B cell (primary cell): ENCODE measurements at regions not wholly inside any gene's neighbourhood (a gene's known extent, or its start where the extent isn't known, plus 50 kb on each side); places are given as distances from the start of the nearest gene placed in this dataset.

Source experiments
- ATAC-seq: fragments of 200-7000 bp; cut with Tn5 transposase; one replicate; pipeline ENCODE4 v1.10.0; 2021; ENCODE audit warnings: low read depth, mild to moderate bottlenecking, moderate number of reproducible peaks, moderate library complexity
- CTCF ChIA-PET: fragments of 350-600 bp; sonication (Branson Sonifier 250); formaldehyde crosslinking; loops from one replicate; lab custom pipeline; 2021; ENCODE audit warnings: antibody characterized with exemption, inconsistent platforms; lab: Charles Lee
- POLR2A ChIA-PET: fragments of 350-600 bp; sonication (Branson Sonifier 250); formaldehyde crosslinking; loops from one replicate; lab custom pipeline; 2021; ENCODE audit warnings: antibody characterized with exemption; lab: Charles Lee
- DNase-seq: peaks from one replicate; pipeline ENCODE4 v3.0.0; 2013
- H2AFZ ChIP-seq: 2 replicates; pipeline ENCODE4 v1.6.1; 2012; ENCODE audit warnings: mild to moderate bottlenecking, low read depth, low read length; ENCODE audit not compliant: insufficient read depth, poor library complexity, severe bottlenecking
- H3K27ac ChIP-seq, 2 donors: 1 replicate in 1 of 2; 2 replicates in 1 of 2; pipeline ENCODE4 v1.5.1; 2012 to 2013; ENCODE audit warnings: low read length in 2 of 2, mild to moderate bottlenecking in 2 of 2, moderate library complexity in 1 of 2
- H3K27me3 ChIP-seq, 4 experiments: fragments of 200-600 bp in 1 of 4; sonication (generic) in 1 of 4; replicated peaks in 1 of 4; 1 replicate in 2 of 4; 2 replicates in 2 of 4; pipeline versions ENCODE4 v1.6.1 to v1.7.0; 2013 to 2016; ENCODE audit warnings: low read length in 3 of 4, mild to moderate bottlenecking in 2 of 4, mixed read lengths in 1 of 4, moderate library complexity in 1 of 4; ENCODE audit not compliant: insufficient read depth in 4 of 4, control insufficient read depth in 3 of 4; ENCODE audit errors: control extremely low read depth in 1 of 4
- H3K36me3 ChIP-seq, 2 experiments: replicated peaks in 1 of 2; 1 replicate in 1 of 2; 2 replicates in 1 of 2; pipeline versions ENCODE4 v1.6.1 to v1.7.1; 2013; ENCODE audit warnings: low read length in 1 of 2; ENCODE audit not compliant: insufficient read depth in 2 of 2, control insufficient read depth in 1 of 2; ENCODE audit errors: control extremely low read depth in 1 of 2, extremely low read depth in 1 of 2
- H3K4me1 ChIP-seq, 2 donors: fragments of 200-600 bp in 1 of 2; sonication (generic) in 1 of 2; 1 replicate in 1 of 2; 2 replicates in 1 of 2; pipeline versions ENCODE4 v1.5.1 to v1.6.1; 2013 to 2017; ENCODE audit warnings: low read length in 2 of 2; ENCODE audit not compliant: control insufficient read depth in 2 of 2, insufficient read depth in 2 of 2
- H3K4me2 ChIP-seq: replicated peaks from 2 replicates; pipeline ENCODE3; 2012; ENCODE audit warnings: mild to moderate bottlenecking, low read depth, low read length; ENCODE audit not compliant: poor library complexity, severe bottlenecking
- H3K4me3 ChIP-seq, 5 experiments: fragments of 200-600 bp in 1 of 5; sonication (generic) in 1 of 5; 1 replicate in 3 of 5; 2 replicates in 2 of 5; pipeline versions ENCODE4 v1.5.1 to v1.7.0; 2011 to 2016; ENCODE audit warnings: low read length in 4 of 5, mild to moderate bottlenecking in 4 of 5, low read depth in 2 of 5, control low read depth in 1 of 5, moderate library complexity in 1 of 5; ENCODE audit not compliant: insufficient read depth in 1 of 5; ENCODE audit errors: control extremely low read depth in 1 of 5, extremely low read depth in 1 of 5
- H3K79me2 ChIP-seq: fragments of 200-600 bp; sonication (generic); one replicate; pipeline ENCODE4 v1.6.0; 2016; ENCODE audit warnings: low read length; ENCODE audit not compliant: control insufficient read depth, insufficient read depth
- H3K9ac ChIP-seq: fragments of 200-600 bp; sonication (generic); 2 replicates; pipeline ENCODE4 v1.6.1; 2017; ENCODE audit warnings: mild to moderate bottlenecking, low read length, moderate library complexity
- H3K9me3 ChIP-seq, 3 donors: one replicate each; pipeline versions ENCODE4 v1.6.1 to v1.7.1; 2013; ENCODE audit warnings: low read length in 2 of 3; ENCODE audit not compliant: control insufficient read depth in 2 of 3, insufficient read depth in 1 of 3; ENCODE audit errors: control extremely low read depth in 1 of 3
- H4K20me1 ChIP-seq: 2 replicates; pipeline ENCODE4 v1.6.0; 2012; ENCODE audit warnings: mild to moderate bottlenecking, low read length; ENCODE audit not compliant: insufficient read depth, control insufficient read depth, poor library complexity, severe bottlenecking
- H3K27ac Mint-ChIP-seq: one replicate; pipeline ENCODE4 v1.8.0; 2021; ENCODE audit warnings: mixed read lengths
- H3K27me3 Mint-ChIP-seq: one replicate; pipeline ENCODE4 v1.8.0; 2021; ENCODE audit warnings: mixed read lengths
- H3K4me1 Mint-ChIP-seq: one replicate; pipeline ENCODE4 v1.8.0; 2021; ENCODE audit warnings: mixed read lengths
- H3K4me3 Mint-ChIP-seq: one replicate; pipeline ENCODE4 v1.8.0; 2021; ENCODE audit warnings: mixed read lengths
- H3K9me3 Mint-ChIP-seq: one replicate; pipeline ENCODE4 v1.8.0; 2022; ENCODE audit warnings: mixed read lengths; ENCODE audit not compliant: insufficient read depth
- CTCF ChIP-seq: fragments of 200-600 bp; IDR thresholded peaks from one replicate; pipeline ENCODE4 v1.8.0; 2022; ENCODE audit warnings: antibody characterized with exemption, mild to moderate bottlenecking
- EZH2 ChIP-seq: IDR thresholded peaks from 2 replicates; pipeline ENCODE4 v1.6.1; 2012; ENCODE audit warnings: borderline replicate concordance, low read depth, mild to moderate bottlenecking, moderate library complexity, low read length; ENCODE audit not compliant: insufficient read depth, poor library complexity, severe bottlenecking
- WGBS: methylation state at CpG from one replicate; pipeline ENCODE4 v1.1.5; 2013; ENCODE audit warnings: missing lambda C conversion rate; ENCODE audit not compliant: insufficient coverage; 5-methylcytosine and 5-hydroxymethylcytosine counted together
- intact Hi-C: fragments of 100-400 bp; cut with micrococcal nuclease; formaldehyde crosslinking; loops from one replicate; pipeline ENCODE4 v1.10.0; 2022

- no peaks in the 10 kb centered on the region for H3K27me3 Mint-ChIP-seq
- POLR2A ChIA-PET = no interaction called here
- H3K27me3 ChIP-seq = no peaks in the 10 kb centered on the region
- no peak for DNase-seq
- no peak overlapping the region for H3K9ac ChIP-seq
- no CpG with 5 or more reads among the region's 1 CpG for WGBS
- H4K20me1 ChIP-seq = no peaks in the 10 kb centered on the region
- H3K9me3 Mint-ChIP-seq = no peaks in the 10 kb centered on the region
- no peaks in the 10 kb centered on the region for H3K79me2 ChIP-seq
- no peak overlapping the region for H3K4me3 Mint-ChIP-seq
- intact Hi-C loops = no loop called here
- CTCF ChIA-PET = no interaction called here
- ATAC-seq = no peak
- H3K4me2 ChIP-seq = no peak overlapping the region
- H3K4me3 ChIP-seq = no peak overlapping the region
- H2AFZ ChIP-seq = no peak overlapping the region
- no peaks in the 10 kb centered on the region for H3K4me1 Mint-ChIP-seq
- H3K27ac Mint-ChIP-seq = no peak overlapping the region
- H3K4me1 ChIP-seq = no peaks in the 10 kb centered on the region
- peaks cover 0 to 2% (median 0%) of the 10 kb centered on the region in 3 donors for H3K9me3 ChIP-seq
- H3K36me3 ChIP-seq = no peaks in the 10 kb centered on the region
- no peak for TF ChIP-seq CTCF
- no peak for TF ChIP-seq EZH2
- H3K27ac ChIP-seq = no peak overlapping the region
Observed at GRCh38 chr4:124785645-124786044, 73.1 kb upstream of the ANKRD50 start.

GRCh38 chr4:124783847-124784246 lies 71.3 kb upstream of the ANKRD50 start:
- no peaks in the 10 kb centered on the region for H4K20me1 ChIP-seq
- H3K36me3 ChIP-seq = no peaks in the 10 kb centered on the region
- H3K9ac ChIP-seq = no peak overlapping the region
- no peaks in the 10 kb centered on the region for H3K4me1 ChIP-seq
- H3K4me3 ChIP-seq = no peak overlapping the region
- peaks cover 0 to 4% (median 0%) of the 10 kb centered on the region in 3 donors for H3K9me3 ChIP-seq
- intact Hi-C loops = no loop called here
- H3K9me3 Mint-ChIP-seq = no peaks in the 10 kb centered on the region
- POLR2A ChIA-PET = no interaction called here
- no peaks in the 10 kb centered on the region for H3K79me2 ChIP-seq
- H3K27ac Mint-ChIP-seq = no peak overlapping the region
- no peaks in the 10 kb centered on the region for H3K27me3 Mint-ChIP-seq
- DNase-seq (no peak), ATAC-seq (no peak)
- no peak overlapping the region for H3K27ac ChIP-seq
- H3K27me3 ChIP-seq = no peaks in the 10 kb centered on the region
- H3K4me1 Mint-ChIP-seq = no peaks in the 10 kb centered on the region
- no peak for TF ChIP-seq EZH2
- TF ChIP-seq CTCF = no peak
- H3K4me2 ChIP-seq = no peak overlapping the region
- H3K4me3 Mint-ChIP-seq = no peak overlapping the region
- H2AFZ ChIP-seq = no peak overlapping the region
- CTCF ChIA-PET = no interaction called here
